Mesenchymal stem cell (in vitro differentiated cells and primary cell): ENCODE measurements at regions not wholly inside any gene's neighbourhood (a gene's known extent, or its start where the extent isn't known, plus 50 kb on each side); places are given as distances from the start of the nearest gene placed in this dataset.

Experiments used
- DNase-seq: peaks from one replicate; pipeline ENCODE4 v3.0.0-alpha.2; 2013
- H2AFZ ChIP-seq: one replicate; pipeline ENCODE4 v1.6.1; 2013; ENCODE audit warnings: low read depth, mild to moderate bottlenecking, control low read depth, inconsistent platforms, low read length, moderate library complexity
- H2AK5ac ChIP-seq: 2 replicates; pipeline ENCODE4 v1.6.1; 2013; ENCODE audit warnings: low read length, moderate library complexity, mild to moderate bottlenecking, inconsistent platforms; ENCODE audit not compliant: severe bottlenecking
- H2BK120ac ChIP-seq: one replicate; pipeline ENCODE4 v1.6.1; 2013; ENCODE audit warnings: low read depth, mild to moderate bottlenecking, inconsistent platforms, low read length, moderate library complexity
- H2BK12ac ChIP-seq, 2 experiments: one replicate each; pipeline ENCODE4 v1.6.1; 2013; ENCODE audit warnings: inconsistent platforms in 2 of 2, low read length in 2 of 2, mild to moderate bottlenecking in 2 of 2, moderate library complexity in 2 of 2, control low read depth in 1 of 2
- H2BK15ac ChIP-seq: one replicate; pipeline ENCODE4 v1.6.1; 2013; ENCODE audit warnings: mild to moderate bottlenecking, low read depth, inconsistent platforms; ENCODE audit not compliant: poor library complexity, severe bottlenecking
- H2BK5ac ChIP-seq: 2 replicates; pipeline ENCODE4 v1.6.1; 2013; ENCODE audit warnings: low read depth, mild to moderate bottlenecking, low read length, control low read depth, inconsistent platforms; ENCODE audit not compliant: poor library complexity, severe bottlenecking
- H3K14ac ChIP-seq, 2 experiments: one replicate each; pipeline ENCODE4 v1.6.1; 2013; ENCODE audit warnings: inconsistent platforms in 2 of 2, low read length in 2 of 2, control low read depth in 1 of 2, mild to moderate bottlenecking in 1 of 2, moderate library complexity in 1 of 2
- H3K18ac ChIP-seq, 2 experiments: one replicate each; pipeline ENCODE4 v1.6.1; 2013; ENCODE audit warnings: inconsistent platforms in 2 of 2, low read length in 2 of 2, control low read depth in 1 of 2, low read depth in 1 of 2, mild to moderate bottlenecking in 1 of 2
- H3K23ac ChIP-seq, 2 experiments: one replicate each; pipeline ENCODE4 v1.6.1; 2013; ENCODE audit warnings: inconsistent platforms in 2 of 2, low read length in 2 of 2, mild to moderate bottlenecking in 2 of 2, moderate library complexity in 2 of 2, control low read depth in 1 of 2
- H3K27ac ChIP-seq: 2 replicates; pipeline ENCODE4 v1.5.1; 2013; ENCODE audit warnings: mild to moderate bottlenecking, moderate library complexity, low read length, control low read depth, inconsistent platforms; ENCODE audit not compliant: poor library complexity, severe bottlenecking
- H3K27me3 ChIP-seq, 2 experiments: 2 replicates each; pipeline versions ENCODE4 v1.6.1 to v1.7.0; 2013; ENCODE audit warnings: low read length in 2 of 2, mild to moderate bottlenecking in 2 of 2, moderate library complexity in 2 of 2, control low read depth in 1 of 2, inconsistent platforms in 1 of 2; ENCODE audit not compliant: control insufficient read depth in 1 of 2, insufficient read depth in 1 of 2
- H3K36me3 ChIP-seq, 2 experiments: 2 replicates each; pipeline versions ENCODE4 v1.6.1 to v1.7.0; 2013; ENCODE audit warnings: low read length in 2 of 2, control low read depth in 1 of 2, inconsistent platforms in 1 of 2, low read depth in 1 of 2, mild to moderate bottlenecking in 1 of 2; ENCODE audit not compliant: insufficient read depth in 2 of 2, control insufficient read depth in 1 of 2
- H3K4ac ChIP-seq, 2 experiments: one replicate each; pipeline ENCODE4 v1.6.1; 2013; ENCODE audit warnings: inconsistent platforms in 2 of 2, low read length in 2 of 2, mild to moderate bottlenecking in 2 of 2, moderate library complexity in 2 of 2, control low read depth in 1 of 2, low read depth in 1 of 2
- H3K4me1 ChIP-seq: 2 replicates; pipeline ENCODE4 v1.6.1; 2013; ENCODE audit warnings: low read depth, low read length, control low read depth; ENCODE audit not compliant: control insufficient read depth, insufficient read depth
- H3K4me2 ChIP-seq: 2 replicates; pipeline ENCODE4 v1.6.1; 2013; ENCODE audit warnings: low read length, mild to moderate bottlenecking, inconsistent platforms; ENCODE audit not compliant: poor library complexity, severe bottlenecking
- H3K4me3 ChIP-seq, 2 experiments: 2 replicates each; pipeline versions ENCODE4 v1.5.1 to v1.7.0; 2013; ENCODE audit warnings: low read length in 2 of 2, mild to moderate bottlenecking in 2 of 2, control low read depth in 1 of 2, low read depth in 1 of 2; ENCODE audit not compliant: insufficient read depth in 1 of 2
- H3K79me1 ChIP-seq: replicated peaks from 2 replicates; pipeline ENCODE4 v1.6.1; 2013; ENCODE audit warnings: mild to moderate bottlenecking, control low read depth, low read length, inconsistent platforms; ENCODE audit not compliant: poor library complexity, severe bottlenecking
- H3K9ac ChIP-seq: 2 replicates; pipeline ENCODE4 v1.7.0; 2013; ENCODE audit warnings: mild to moderate bottlenecking, low read length, moderate library complexity
- H3K9me3 ChIP-seq: 2 replicates; pipeline ENCODE4 v1.7.0; 2013; ENCODE audit warnings: mild to moderate bottlenecking, low read length; ENCODE audit not compliant: control insufficient read depth
- H4K8ac ChIP-seq: one replicate; pipeline ENCODE4 v1.6.1; 2013; ENCODE audit warnings: inconsistent platforms, mild to moderate bottlenecking, low read length, moderate library complexity
- H4K91ac ChIP-seq: one replicate; pipeline ENCODE4 v1.6.1; 2013; ENCODE audit warnings: mild to moderate bottlenecking, low read length, inconsistent platforms
- WGBS: methylation state at CpG from one replicate; pipeline ENCODE4 v1.1.7; 2013; ENCODE audit warnings: mixed read lengths; 5-methylcytosine and 5-hydroxymethylcytosine counted together

- Histone ChIP-seq H3K36me3 (no peaks in the 10 kb centered on the region), H3K9ac (no peak overlapping the region), H3K79me1 (no peaks in the 10 kb centered on the region), H2BK120ac (no peak overlapping the region), H2BK12ac (no peak overlapping the region), H3K4me1 (no peaks in the 10 kb centered on the region), H3K18ac (no peak overlapping the region), H3K9me3 (no peaks in the 10 kb centered on the region), H3K4me3 (no peak overlapping the region), H2AFZ (no peak overlapping the region), H2BK15ac (no peak overlapping the region), H3K27ac (no peak overlapping the region), H3K14ac (no peak overlapping the region), H2BK5ac (no peak overlapping the region), H3K23ac (no peak overlapping the region), H3K27me3 (peaks cover 0 to 72% of the 10 kb centered on the region in 2 experiments), H2AK5ac (no peak overlapping the region), H4K8ac (no peak overlapping the region), H3K4ac (no peak overlapping the region), H4K91ac (no peak overlapping the region), H3K4me2 (no peak overlapping the region)
- DNase-seq: no peak
- 76% methylated on average over 29 of the region's 29 CpGs for WGBS
These were observed 248.7 kb downstream of the RBFOX3 start for GRCh38 chr17:79361873-79362771.

DNA sequence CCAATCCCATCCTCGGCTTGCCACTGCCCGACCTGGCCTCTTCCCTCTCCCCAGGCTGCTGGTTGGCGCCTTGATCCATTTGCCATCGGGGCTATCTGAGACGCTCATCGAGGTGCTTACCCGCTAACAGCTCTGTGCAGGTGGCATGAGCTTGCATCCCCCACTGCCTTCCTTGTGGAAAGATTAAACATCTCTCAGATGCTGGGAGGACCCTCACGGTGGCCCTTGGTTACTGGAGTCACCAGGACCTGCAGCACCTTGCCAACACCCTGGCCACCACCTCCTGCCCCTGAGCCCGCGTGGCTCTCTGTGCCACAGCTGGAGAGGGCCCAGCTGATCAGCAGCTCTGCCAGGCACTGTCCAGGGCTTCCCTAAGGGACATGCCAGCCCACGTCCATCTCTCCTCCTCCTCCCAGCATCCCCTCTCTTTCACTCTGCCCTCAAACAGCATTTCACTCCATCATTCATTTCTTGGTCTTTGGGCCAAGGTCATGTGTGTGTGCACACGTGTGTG lies 249.6 kb downstream of the RBFOX3 start:
- Histone ChIP-seq H4K8ac (no peak overlapping the region), H2BK5ac (no peak overlapping the region), H3K4me3 (no peak overlapping the region), H3K9me3 (no peaks in the 10 kb centered on the region), H3K4me2 (no peak overlapping the region), H3K9ac (no peak overlapping the region), H2BK12ac (no peak overlapping the region), H3K27me3 (peaks cover 0 to 64% of the 10 kb centered on the region in 2 experiments), H3K18ac (no peak overlapping the region), H4K91ac (no peak overlapping the region), H3K27ac (no peak overlapping the region), H2AFZ (no peak overlapping the region), H2BK15ac (no peak overlapping the region), H3K79me1 (no peaks in the 10 kb centered on the region), H3K14ac (no peak overlapping the region), H2BK120ac (no peak overlapping the region), H2AK5ac (no peak overlapping the region), H3K36me3 (no peaks in the 10 kb centered on the region), H3K4me1 (no peaks in the 10 kb centered on the region), H3K23ac (no peak overlapping the region), H3K4ac (no peak overlapping the region)
- no peak for DNase-seq
- 83% methylated on average over 12 of the region's 12 CpGs for WGBS

- H3K27ac ChIP-seq: no peak overlapping the region
- H3K4me3 ChIP-seq: no peak overlapping the region
- no peak overlapping the region for H2BK12ac ChIP-seq
- no peak overlapping the region for H3K18ac ChIP-seq
- no peak overlapping the region for H4K8ac ChIP-seq
- no peak overlapping the region for H2AK5ac ChIP-seq
- 82% methylated on average over 17 of the region's 17 CpGs for WGBS
- peaks cover 0 to 63% of the 10 kb centered on the region in 2 experiments for H3K27me3 ChIP-seq
- H2BK15ac ChIP-seq: no peak overlapping the region
- no peaks in the 10 kb centered on the region for H3K36me3 ChIP-seq
- H3K9me3 ChIP-seq: no peaks in the 10 kb centered on the region
- H4K91ac ChIP-seq: no peak overlapping the region
- no peak for DNase-seq
- no peaks in the 10 kb centered on the region for H3K4me1 ChIP-seq
- H2BK5ac ChIP-seq: no peak overlapping the region
- no peak overlapping the region for H3K14ac ChIP-seq
- no peaks in the 10 kb centered on the region for H3K79me1 ChIP-seq
- H3K23ac ChIP-seq: no peak overlapping the region
- H3K4me2 ChIP-seq: no peak overlapping the region
- H3K4ac ChIP-seq: no peak overlapping the region
- no peak overlapping the region for H2AFZ ChIP-seq
- no peak overlapping the region for H3K9ac ChIP-seq
- no peak overlapping the region for H2BK120ac ChIP-seq
These were observed 250.7 kb downstream of the RBFOX3 start for GRCh38 chr17:79360196-79360595.

GRCh38 chr17:79356839-79357447 lies 253.9 kb downstream of the RBFOX3 start:
- Histone ChIP-seq H2AFZ (no peak overlapping the region), H2BK120ac (no peak overlapping the region), H3K4ac (no peak overlapping the region), H3K9ac (no peak overlapping the region), H3K18ac (no peak overlapping the region), H2BK5ac (no peak overlapping the region), H3K27me3 (peaks cover 0 to 63% of the 10 kb centered on the region in 2 experiments), H2BK12ac (no peak overlapping the region), H3K9me3 (no peaks in the 10 kb centered on the region), H3K79me1 (no peaks in the 10 kb centered on the region), H3K4me3 (peak overlapping the region in 1 of 2 experiments; percentile 18), H3K4me2 (no peak overlapping the region), H3K27ac (no peak overlapping the region), H3K23ac (no peak overlapping the region), H4K8ac (no peak overlapping the region), H3K4me1 (no peaks in the 10 kb centered on the region), H4K91ac (no peak overlapping the region), H2BK15ac (no peak overlapping the region), H3K14ac (no peak overlapping the region), H2AK5ac (no peak overlapping the region), H3K36me3 (no peaks in the 10 kb centered on the region)
- WGBS: 75% methylated on average over 16 of the region's 16 CpGs
- no peak for DNase-seq
